ENCODE measurements at regions not wholly inside any gene's neighbourhood (a gene's known extent, or its start where the extent isn't known, plus 50 kb on each side); places are given as distances from the start of the nearest gene placed in this dataset.

DNA sequence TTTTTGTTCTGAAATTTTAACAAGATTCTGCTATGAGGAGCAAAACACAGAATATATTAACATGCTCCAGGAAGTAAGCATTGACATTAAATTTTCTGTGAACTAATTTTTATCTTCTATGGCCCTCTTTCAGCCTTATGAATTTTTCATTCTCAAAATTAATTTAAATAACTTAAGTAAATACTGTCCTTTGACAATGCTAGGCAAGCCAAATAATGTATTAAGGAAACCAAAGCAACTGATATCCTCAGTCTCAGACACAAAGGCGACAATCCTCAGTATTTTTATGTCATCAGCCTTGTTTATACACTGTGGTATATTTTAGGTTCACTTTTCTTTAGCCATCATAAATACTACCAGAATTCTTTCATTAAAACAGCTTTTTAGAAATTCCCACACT lies 159.8 kb downstream of the CGGBP1 start:
- no peak for TF ChIP-seq EZH2 (IDR thresholded peaks at IDR 0.05; ENCODE audit: low read length)
- TF ChIP-seq, protein P1, sequence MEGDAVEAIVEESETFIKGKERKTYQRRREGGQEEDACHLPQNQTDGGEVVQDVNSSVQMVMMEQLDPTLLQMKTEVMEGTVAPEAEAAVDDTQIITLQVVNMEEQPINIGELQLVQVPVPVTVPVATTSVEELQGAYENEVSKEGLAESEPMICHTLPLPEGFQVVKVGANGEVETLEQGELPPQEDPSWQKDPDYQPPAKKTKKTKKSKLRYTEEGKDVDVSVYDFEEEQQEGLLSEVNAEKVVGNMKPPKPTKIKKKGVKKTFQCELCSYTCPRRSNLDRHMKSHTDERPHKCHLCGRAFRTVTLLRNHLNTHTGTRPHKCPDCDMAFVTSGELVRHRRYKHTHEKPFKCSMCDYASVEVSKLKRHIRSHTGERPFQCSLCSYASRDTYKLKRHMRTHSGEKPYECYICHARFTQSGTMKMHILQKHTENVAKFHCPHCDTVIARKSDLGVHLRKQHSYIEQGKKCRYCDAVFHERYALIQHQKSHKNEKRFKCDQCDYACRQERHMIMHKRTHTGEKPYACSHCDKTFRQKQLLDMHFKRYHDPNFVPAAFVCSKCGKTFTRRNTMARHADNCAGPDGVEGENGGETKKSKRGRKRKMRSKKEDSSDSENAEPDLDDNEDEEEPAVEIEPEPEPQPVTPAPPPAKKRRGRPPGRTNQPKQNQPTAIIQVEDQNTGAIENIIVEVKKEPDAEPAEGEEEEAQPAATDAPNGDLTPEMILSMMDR (optimal IDR thresholded peaks at IDR 0.05 in 1 of 3, IDR thresholded peaks at IDR 0.05 in 1 of 3, conservative IDR thresholded peaks at IDR 0.05 in 1 of 3; ENCODE audit: extremely low read depth in 1 of 3, insufficient read depth in 2 of 3, low read length in 3 of 3), result no peak
- Histone ChIP-seq H3K4me1 (ENCODE audit: control insufficient read depth, extremely low read depth, insufficient read depth, low read length) (no peaks in the 10 kb centered on the region), H3K79me2 (ENCODE audit: control insufficient read depth, insufficient read depth, low read length) (no peaks in the 10 kb centered on the region), H4K20me1 (ENCODE audit: control insufficient read depth, extremely low read depth, insufficient read depth, low read length) (no peaks in the 10 kb centered on the region), H3K36me3 (ENCODE audit: control insufficient read depth in 2 of 2, extremely low read depth in 1 of 2, insufficient read depth in 2 of 2, low read length in 2 of 2) (no peaks in the 10 kb centered on the region), H3K9ac (ENCODE audit: control insufficient read depth, extremely low read depth, insufficient read depth, low read length) (no peak overlapping the region), H3K4me3 (ENCODE audit: control insufficient read depth in 2 of 3, extremely low read depth in 1 of 3, insufficient read depth in 2 of 3, low read depth in 1 of 3, low read length in 3 of 3) (no peak overlapping the region), H3K4me2 (ENCODE audit: control insufficient read depth, extremely low read depth, insufficient read depth, low read depth, low read length) (no peak overlapping the region), H3K27me3 (ENCODE audit: control insufficient read depth, extremely low read depth, insufficient read depth, low read length) (no peaks in the 10 kb centered on the region), H3K9me1 (ENCODE audit: control insufficient read depth, extremely low read depth, insufficient read depth, low read length) (no peaks in the 10 kb centered on the region), H3K27ac (ENCODE audit: control insufficient read depth, insufficient read depth, low read length) (no peak overlapping the region), H3K9me3 (ENCODE audit: control insufficient read depth, low read depth, low read length) (no peaks in the 10 kb centered on the region), H2AFZ (ENCODE audit: control insufficient read depth, low read length) (no peak overlapping the region)
- dilution Hi-C loops (cut with MboI; ENCODE audit: extremely low pct_ligation_motif_present, low sequenced_read_pairs), result no loop called here
- no peak for FAIRE-seq
- DNase-seq (ENCODE audit: low read depth, low spot score), result no peak

DNA sequence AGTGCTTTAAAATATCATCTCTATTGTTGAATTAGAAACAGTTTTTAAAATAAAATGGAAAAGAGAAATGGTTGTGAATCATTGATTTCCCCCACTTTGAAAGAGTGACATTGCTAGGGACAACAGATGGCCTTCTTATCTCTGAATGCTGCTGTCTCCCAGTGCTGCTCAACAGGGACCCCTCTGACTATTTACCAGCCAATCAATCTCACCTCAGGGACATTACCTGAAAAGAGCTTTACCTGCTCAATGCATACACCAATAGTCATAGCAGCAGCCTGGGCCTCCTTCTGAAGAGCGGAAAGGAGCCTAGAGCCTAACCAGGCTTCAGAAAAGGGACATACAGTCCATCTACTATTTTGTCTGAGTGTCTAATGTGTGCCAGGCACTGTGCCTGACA lies 162.8 kb downstream of the CGGBP1 start:
- Histone ChIP-seq H3K4me3 (ENCODE audit: control insufficient read depth in 2 of 3, extremely low read depth in 1 of 3, insufficient read depth in 2 of 3, low read depth in 1 of 3, low read length in 3 of 3) (no peak overlapping the region), H3K4me2 (ENCODE audit: control insufficient read depth, extremely low read depth, insufficient read depth, low read depth, low read length) (no peak overlapping the region), H3K9ac (ENCODE audit: control insufficient read depth, extremely low read depth, insufficient read depth, low read length) (no peak overlapping the region), H3K27me3 (ENCODE audit: control insufficient read depth, extremely low read depth, insufficient read depth, low read length) (no peaks in the 10 kb centered on the region), H3K4me1 (ENCODE audit: control insufficient read depth, extremely low read depth, insufficient read depth, low read length) (no peaks in the 10 kb centered on the region), H3K27ac (ENCODE audit: control insufficient read depth, insufficient read depth, low read length) (no peak overlapping the region), H3K9me3 (ENCODE audit: control insufficient read depth, low read depth, low read length) (no peaks in the 10 kb centered on the region), H3K9me1 (ENCODE audit: control insufficient read depth, extremely low read depth, insufficient read depth, low read length) (no peaks in the 10 kb centered on the region), H3K36me3 (ENCODE audit: control insufficient read depth in 2 of 2, extremely low read depth in 1 of 2, insufficient read depth in 2 of 2, low read length in 2 of 2) (no peaks in the 10 kb centered on the region), H2AFZ (ENCODE audit: control insufficient read depth, low read length) (no peak overlapping the region), H4K20me1 (ENCODE audit: control insufficient read depth, extremely low read depth, insufficient read depth, low read length) (no peaks in the 10 kb centered on the region), H3K79me2 (ENCODE audit: control insufficient read depth, insufficient read depth, low read length) (no peaks in the 10 kb centered on the region)
- DNase-seq (ENCODE audit: low read depth, low spot score), result no peak
- FAIRE-seq, result no peak
- TF ChIP-seq, protein P1 (optimal IDR thresholded peaks at IDR 0.05 in 1 of 3, IDR thresholded peaks at IDR 0.05 in 1 of 3, conservative IDR thresholded peaks at IDR 0.05 in 1 of 3; ENCODE audit: extremely low read depth in 1 of 3, insufficient read depth in 2 of 3, low read length in 3 of 3), result no peak
- TF ChIP-seq EZH2 (IDR thresholded peaks at IDR 0.05; ENCODE audit: low read length), result no peak
- dilution Hi-C loops (cut with MboI; ENCODE audit: extremely low pct_ligation_motif_present, low sequenced_read_pairs), result no loop called here

All from keratinocyte (primary cell).